Astrocyte of the spinal cord (primary cell): ENCODE measurements at regions not wholly inside any gene's neighbourhood (a gene's known extent, or its start where the extent isn't known, plus 50 kb on each side); places are given as distances from the start of the nearest gene placed in this dataset.
"Not testable (repeated sequence)": the region's sequence is repeated elsewhere in the genome, so short reads cannot be mapped to it uniquely, and the experiment has no call there.

Source experiments
- DNase-seq: peaks from one replicate; pipeline ENCODE4 v3.0.0; 2011; ENCODE audit warnings: low read depth, low spot score
- H3K4me3 ChIP-seq: 2 replicates; pipeline ENCODE4 v1.5.1; 2011; ENCODE audit warnings: low read depth, mild to moderate bottlenecking, low read length, moderate library complexity
- in situ Hi-C: cut with HindIII; loops from 2 replicates; pipeline ENCODE4 v1.10.0; 2017; ENCODE audit warnings: low sequenced_read_pairs
- TF ChIP-seq, protein P1 (sequence below): IDR thresholded peaks from 2 replicates; pipeline ENCODE4 v1.5.1; 2012; ENCODE audit warnings: low read depth, mild to moderate bottlenecking, low read length, inconsistent platforms

DNA sequence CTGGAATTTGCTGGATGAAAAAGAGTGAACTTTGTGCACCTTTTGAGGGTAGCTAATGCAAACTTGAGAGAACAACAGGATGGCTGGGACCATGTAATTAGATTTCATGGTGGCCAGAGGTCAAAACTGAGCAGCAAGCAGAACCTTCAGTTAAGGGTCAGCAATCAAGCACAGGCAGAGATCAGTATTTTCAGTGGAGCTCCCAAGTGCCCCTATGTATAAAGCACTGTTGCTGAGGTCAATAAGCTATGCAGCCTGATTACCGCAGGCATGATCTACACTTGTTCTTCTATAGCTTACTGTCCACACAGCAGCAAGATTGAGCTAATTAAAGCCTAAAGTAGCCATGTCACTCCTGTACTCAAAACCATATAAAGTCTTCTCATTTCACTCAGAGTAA lies 62.1 kb upstream of the TMC1 start:
- in situ Hi-C loops, result no loop called here
- DNase-seq, result no peak
- TF ChIP-seq, protein P1, sequence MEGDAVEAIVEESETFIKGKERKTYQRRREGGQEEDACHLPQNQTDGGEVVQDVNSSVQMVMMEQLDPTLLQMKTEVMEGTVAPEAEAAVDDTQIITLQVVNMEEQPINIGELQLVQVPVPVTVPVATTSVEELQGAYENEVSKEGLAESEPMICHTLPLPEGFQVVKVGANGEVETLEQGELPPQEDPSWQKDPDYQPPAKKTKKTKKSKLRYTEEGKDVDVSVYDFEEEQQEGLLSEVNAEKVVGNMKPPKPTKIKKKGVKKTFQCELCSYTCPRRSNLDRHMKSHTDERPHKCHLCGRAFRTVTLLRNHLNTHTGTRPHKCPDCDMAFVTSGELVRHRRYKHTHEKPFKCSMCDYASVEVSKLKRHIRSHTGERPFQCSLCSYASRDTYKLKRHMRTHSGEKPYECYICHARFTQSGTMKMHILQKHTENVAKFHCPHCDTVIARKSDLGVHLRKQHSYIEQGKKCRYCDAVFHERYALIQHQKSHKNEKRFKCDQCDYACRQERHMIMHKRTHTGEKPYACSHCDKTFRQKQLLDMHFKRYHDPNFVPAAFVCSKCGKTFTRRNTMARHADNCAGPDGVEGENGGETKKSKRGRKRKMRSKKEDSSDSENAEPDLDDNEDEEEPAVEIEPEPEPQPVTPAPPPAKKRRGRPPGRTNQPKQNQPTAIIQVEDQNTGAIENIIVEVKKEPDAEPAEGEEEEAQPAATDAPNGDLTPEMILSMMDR, result no peak
- H3K4me3 ChIP-seq, result no peak overlapping the region

DNA sequence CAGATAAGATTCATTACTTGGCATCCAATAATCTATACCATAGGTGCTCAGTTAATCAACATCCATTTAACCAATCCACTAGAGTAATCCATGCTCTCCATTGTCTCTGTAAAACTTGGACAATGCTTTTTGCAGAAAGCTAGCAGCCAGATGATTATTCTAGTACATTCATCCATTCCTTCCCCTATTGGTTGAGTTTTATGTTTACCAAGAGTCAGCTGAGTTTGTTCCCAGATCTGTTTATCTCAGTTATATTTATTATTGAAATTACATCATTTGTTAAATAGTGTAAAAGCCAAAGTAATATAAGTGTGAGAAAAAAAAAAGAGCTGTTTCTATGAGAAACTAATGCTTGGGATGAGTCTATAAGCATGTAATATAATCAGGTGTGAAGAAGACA lies 63.3 kb upstream of the TMC1 start:
- TF ChIP-seq, protein P1, result no peak
- in situ Hi-C loops, result no loop called here
- H3K4me3 ChIP-seq, result no peak overlapping the region
- DNase-seq, result no peak

DNA sequence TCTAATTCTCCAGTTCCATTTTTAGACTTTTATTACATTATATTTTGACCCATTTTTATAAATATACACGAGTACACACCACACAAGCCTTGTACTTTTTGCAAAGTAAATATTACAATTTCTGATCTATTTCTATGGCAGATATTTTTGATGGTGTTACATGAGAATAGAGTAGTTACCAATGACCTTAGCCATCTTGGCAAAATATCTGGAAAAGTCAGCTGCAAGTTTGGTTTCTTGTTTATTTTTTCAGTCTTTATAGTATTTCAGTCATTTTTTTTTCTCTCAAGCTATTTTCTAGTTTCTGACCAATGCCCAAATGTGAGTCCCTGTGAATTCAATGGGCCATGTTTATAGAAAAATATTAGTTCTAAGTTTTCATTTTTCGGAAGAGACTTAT lies 64.0 kb upstream of the TMC1 start:
- H3K4me3 ChIP-seq, result no peak overlapping the region
- TF ChIP-seq, protein P1, result no peak
- no peak for DNase-seq
- in situ Hi-C loops, result no loop called here

DNA sequence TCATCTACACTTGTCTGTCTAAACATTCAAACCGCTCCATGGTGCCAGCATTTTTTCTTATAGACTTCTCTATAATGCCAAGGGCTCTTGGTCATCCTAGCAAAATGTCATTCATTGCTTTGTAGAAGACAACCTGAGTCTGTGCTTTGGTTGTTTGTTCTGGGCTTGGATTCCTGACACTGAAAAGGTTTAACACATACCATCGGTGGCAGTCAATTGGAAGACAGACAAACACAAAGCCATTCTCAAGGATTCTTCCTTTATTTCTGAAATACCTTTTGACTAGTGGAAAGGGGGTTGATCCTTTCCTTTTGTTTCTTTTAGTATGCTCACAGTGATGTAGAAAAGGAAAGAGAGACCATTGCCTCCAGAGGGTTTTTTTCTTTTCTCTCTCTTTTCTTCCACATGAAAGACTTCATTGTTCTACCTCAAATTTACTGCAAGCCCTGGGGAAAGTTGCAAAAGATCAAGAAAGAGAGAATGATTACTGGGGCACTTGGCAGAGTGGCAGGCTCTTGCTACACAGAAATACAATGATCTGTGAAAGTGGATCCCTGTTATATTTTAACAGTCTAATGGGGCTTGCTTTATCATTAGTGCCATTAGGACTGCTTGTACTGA lies 66.4 kb upstream of the TMC1 start:
- DNase-seq, result no peak
- no peak overlapping the region for H3K4me3 ChIP-seq
- TF ChIP-seq, protein P1, result no peak
- in situ Hi-C loops, result no loop called here

DNA sequence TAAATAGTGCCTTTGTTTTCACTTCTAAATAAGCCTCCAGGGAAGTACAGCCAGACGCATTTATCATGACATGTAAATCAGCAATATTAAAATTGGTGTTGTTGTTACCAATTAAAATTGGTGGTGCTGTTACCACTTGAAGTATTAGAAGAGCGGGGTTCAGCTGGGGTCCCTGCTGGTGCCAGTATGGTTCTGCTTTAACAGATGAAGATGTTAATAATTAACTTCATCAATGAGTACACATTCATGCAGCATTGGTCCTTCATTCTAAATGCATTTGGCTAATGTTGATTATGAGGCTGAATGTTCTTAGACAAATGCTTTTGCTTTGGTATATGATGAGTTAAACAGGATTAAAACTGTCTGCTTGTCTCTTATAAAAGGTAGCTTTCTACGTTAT lies 67.6 kb upstream of the TMC1 start:
- no peak overlapping the region for H3K4me3 ChIP-seq
- DNase-seq, result no peak
- TF ChIP-seq, protein P1, result no peak
- in situ Hi-C loops, result no loop called here

DNA sequence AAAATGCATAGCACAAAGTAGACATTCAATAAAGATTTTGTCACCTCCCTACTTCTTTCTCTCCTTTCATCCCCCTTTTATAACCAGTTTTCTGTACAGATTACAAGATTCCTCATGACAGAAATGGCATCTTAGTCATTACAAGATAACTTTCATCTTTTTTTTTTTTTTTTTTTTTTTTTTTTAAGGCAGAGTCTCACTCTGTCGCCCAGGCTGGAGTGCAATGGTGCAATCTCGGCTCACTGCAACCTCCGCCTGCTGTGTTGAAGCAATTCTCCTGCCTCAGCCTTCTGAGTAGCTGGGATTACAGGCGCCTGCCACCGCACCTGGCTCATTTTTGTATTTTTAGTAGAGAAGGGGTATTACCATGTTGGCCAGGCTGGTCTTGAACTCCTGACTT lies 75.2 kb upstream of the TMC1 start:
- H3K4me3 ChIP-seq, DNase-seq, in situ Hi-C loops: not testable (repeated sequence)

DNA sequence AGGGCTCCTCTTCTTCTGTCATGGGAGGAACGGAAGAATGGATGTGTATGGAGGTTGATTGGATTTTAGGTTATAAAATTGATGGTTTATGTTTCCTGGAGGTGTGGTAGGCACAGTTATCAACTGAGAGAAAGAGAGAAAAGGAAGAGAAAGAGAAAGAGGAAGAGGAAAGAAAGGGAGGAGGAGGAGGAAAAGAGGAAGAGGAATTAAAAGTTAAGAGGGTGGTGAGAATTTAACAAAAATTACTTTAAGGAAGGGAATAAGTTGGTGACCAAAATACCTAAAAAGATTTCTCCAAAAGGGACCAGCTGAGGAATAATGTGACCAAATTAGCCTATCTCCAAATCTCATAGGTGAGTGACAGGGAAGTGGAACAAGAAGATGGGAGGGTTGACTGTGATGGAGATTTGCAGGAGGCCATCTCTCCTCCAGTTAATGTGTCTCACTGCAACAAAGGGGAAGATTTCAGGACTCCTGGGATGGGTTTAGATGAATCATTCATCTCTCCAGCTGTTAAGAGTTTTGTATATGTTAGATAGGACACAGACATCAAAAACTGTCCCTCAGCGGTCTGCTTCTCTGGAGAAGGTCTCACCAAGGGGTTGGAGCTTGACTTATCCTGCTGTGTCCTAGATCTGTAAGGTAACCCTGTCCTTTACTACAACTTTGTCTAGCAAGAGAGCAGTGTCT lies 76.0 kb upstream of the TMC1 start:
- H3K4me3 ChIP-seq, result no peak overlapping the region
- TF ChIP-seq, protein P1, result no peak
- in situ Hi-C loops, result no loop called here
- no peak for DNase-seq
